H9 (cell line): ENCODE measurements at regions not wholly inside any gene's neighbourhood (a gene's known extent, or its start where the extent isn't known, plus 50 kb on each side); places are given as distances from the start of the nearest gene placed in this dataset.

Experiments used
- DNase-seq: peaks from one replicate; pipeline ENCODE4 v3.0.0-alpha.2; 2017
- H2AFZ ChIP-seq: one replicate; pipeline ENCODE4 v1.6.1; 2013; ENCODE audit warnings: mild to moderate bottlenecking, low read length, control low read depth, moderate library complexity
- H2AK5ac ChIP-seq: 2 replicates; pipeline ENCODE4 v1.6.1; 2013; ENCODE audit warnings: low read length, control low read depth, mixed read lengths; ENCODE audit not compliant: insufficient read length
- H2BK120ac ChIP-seq: one replicate; pipeline ENCODE4 v1.6.1; 2013; ENCODE audit warnings: low read depth, mild to moderate bottlenecking, low read length, control low read depth, inconsistent platforms; ENCODE audit not compliant: poor library complexity, severe bottlenecking
- H2BK12ac ChIP-seq: 2 replicates; pipeline ENCODE4 v1.6.1; 2013; ENCODE audit warnings: low read length, control low read depth, mixed read lengths, low read depth; ENCODE audit not compliant: insufficient read length
- H2BK15ac ChIP-seq: 2 replicates; pipeline ENCODE4 v1.6.1; 2013; ENCODE audit warnings: low read depth, low read length, control low read depth
- H2BK20ac ChIP-seq: one replicate; pipeline ENCODE4 v1.6.1; 2013; ENCODE audit warnings: low read depth, mild to moderate bottlenecking, low read length, control low read depth, inconsistent platforms; ENCODE audit not compliant: poor library complexity, severe bottlenecking
- H2BK5ac ChIP-seq: 2 replicates; pipeline ENCODE4 v1.6.1; 2013; ENCODE audit warnings: low read length, control low read depth, mixed read lengths; ENCODE audit not compliant: insufficient read length
- H3K14ac ChIP-seq: 2 replicates; pipeline ENCODE4 v1.6.1; 2013; ENCODE audit warnings: low read length, control low read depth; ENCODE audit not compliant: insufficient read depth
- H3K18ac ChIP-seq: 2 replicates; pipeline ENCODE4 v1.6.1; 2013; ENCODE audit warnings: low read depth, mild to moderate bottlenecking, mixed read lengths, low read length, control low read depth; ENCODE audit not compliant: insufficient read length
- H3K23ac ChIP-seq: 2 replicates; pipeline ENCODE4 v1.6.1; 2013; ENCODE audit warnings: low read length, control low read depth, mixed read lengths, low read depth; ENCODE audit not compliant: insufficient read length
- H3K23me2 ChIP-seq: 2 replicates; pipeline ENCODE4 v1.6.1; 2013; ENCODE audit warnings: low read depth, mild to moderate bottlenecking, mixed read lengths, low read length, control low read depth; ENCODE audit not compliant: insufficient read length, poor library complexity, severe bottlenecking
- H3K27ac ChIP-seq: 2 replicates; pipeline ENCODE4 v1.5.1; 2013; ENCODE audit warnings: low read length, control low read depth, mixed read lengths, low read depth; ENCODE audit not compliant: insufficient read length
- H3K27me3 ChIP-seq: 2 replicates; pipeline ENCODE4 v1.6.1; 2013; ENCODE audit warnings: low read length, control low read depth, inconsistent platforms; ENCODE audit not compliant: insufficient read depth
- H3K4ac ChIP-seq: 2 replicates; pipeline ENCODE4 v1.6.1; 2013; ENCODE audit warnings: low read depth, mild to moderate bottlenecking, control low read depth, inconsistent platforms, low read length, moderate library complexity
- H3K4me1 ChIP-seq: 2 replicates; pipeline ENCODE4 v1.6.1; 2013; ENCODE audit warnings: low read length, control low read depth, inconsistent platforms; ENCODE audit not compliant: insufficient read depth
- H3K4me2 ChIP-seq: 2 replicates; pipeline ENCODE4 v1.6.1; 2013; ENCODE audit warnings: low read length, control low read depth, mixed read lengths; ENCODE audit not compliant: insufficient read length, insufficient read depth
- H3K56ac ChIP-seq: 2 replicates; pipeline ENCODE4 v1.6.1; 2013; ENCODE audit warnings: low read depth, mild to moderate bottlenecking, mixed read lengths, low read length, control low read depth; ENCODE audit not compliant: insufficient read length
- H3K79me1 ChIP-seq: 2 replicates; pipeline ENCODE4 v1.6.1; 2013; ENCODE audit warnings: low read depth, mild to moderate bottlenecking, moderate library complexity, low read length, control low read depth, inconsistent platforms; ENCODE audit not compliant: insufficient read depth, poor library complexity, severe bottlenecking
- H3K79me2 ChIP-seq: 2 replicates; pipeline ENCODE4 v1.6.1; 2013; ENCODE audit warnings: low read length, control low read depth, inconsistent platforms; ENCODE audit not compliant: insufficient read depth
- H3K9ac ChIP-seq: 2 replicates; pipeline ENCODE4 v1.6.1; 2013; ENCODE audit warnings: low read length, control low read depth, mixed read lengths; ENCODE audit not compliant: insufficient read length; ENCODE audit errors: extremely low read depth
- H3K9me3 ChIP-seq: one replicate; pipeline ENCODE4 v1.6.1; 2013; ENCODE audit warnings: low read depth, low read length, inconsistent platforms; ENCODE audit not compliant: control insufficient read depth
- H3T11ph ChIP-seq: one replicate; pipeline ENCODE4 v1.6.1; 2013; ENCODE audit warnings: mild to moderate bottlenecking, low read length, control low read depth, inconsistent platforms
- H4K20me1 ChIP-seq: one replicate; pipeline ENCODE4 v1.6.1; 2013; ENCODE audit not compliant: control insufficient read depth, insufficient read length, insufficient read depth
- H4K5ac ChIP-seq: 2 replicates; pipeline ENCODE4 v1.6.1; 2013; ENCODE audit warnings: low read depth, mild to moderate bottlenecking, mixed read lengths, low read length, control low read depth; ENCODE audit not compliant: insufficient read length
- H4K8ac ChIP-seq: replicated peaks from 2 replicates; pipeline ENCODE4 v1.6.1; 2013; ENCODE audit warnings: low read length, control low read depth, mixed read lengths, low read depth; ENCODE audit not compliant: insufficient read length
- H4K91ac ChIP-seq: 2 replicates; pipeline ENCODE4 v1.6.1; 2013; ENCODE audit warnings: low read depth, mild to moderate bottlenecking, moderate library complexity, mixed read lengths, low read length, control low read depth; ENCODE audit not compliant: insufficient read length
- H3K27ac Mint-ChIP-seq, 3 experiments: 2 replicates in 2 of 3; 3 replicates in 1 of 3; pipeline ENCODE4 v1.8.0; 2020 to 2021; ENCODE audit warnings: mixed read lengths in 3 of 3, mild to moderate bottlenecking in 1 of 3, moderate library complexity in 1 of 3
- H3K27me3 Mint-ChIP-seq: 2 replicates; pipeline ENCODE4 v1.8.0; 2021; ENCODE audit warnings: low read depth, mild to moderate bottlenecking, moderate library complexity, mixed read lengths
- H3K36me3 Mint-ChIP-seq, 3 experiments: 2 replicates in 2 of 3; 3 replicates in 1 of 3; pipeline ENCODE4 v1.8.0; 2020 to 2021; ENCODE audit warnings: low read depth in 3 of 3, mixed read lengths in 3 of 3; ENCODE audit not compliant: insufficient read depth in 1 of 3
- H3K4me1 Mint-ChIP-seq, 2 experiments: 2 replicates each; pipeline ENCODE4 v1.8.0; 2020; ENCODE audit warnings: mixed read lengths in 2 of 2
- H3K4me3 Mint-ChIP-seq, 2 experiments: 2 replicates in 1 of 2; 3 replicates in 1 of 2; pipeline ENCODE4 v1.8.0; 2020 to 2021; ENCODE audit warnings: mild to moderate bottlenecking in 2 of 2, mixed read lengths in 2 of 2, moderate library complexity in 1 of 2
- H3K9me3 Mint-ChIP-seq, 2 experiments: 2 replicates in 1 of 2; 3 replicates in 1 of 2; pipeline ENCODE4 v1.8.0; 2020; ENCODE audit warnings: mild to moderate bottlenecking in 2 of 2, mixed read lengths in 2 of 2, moderate library complexity in 1 of 2
- WGBS: extraction: QIAGEN DNeasy Blood & Tissue Kit; methylation state at CpG from one replicate; pipeline ENCODE4 v1.1.7; 2013; ENCODE audit warnings: missing lambda C conversion rate, low lambda C conversion rate, mixed read lengths; ENCODE audit not compliant: insufficient read length; ENCODE audit errors: extremely low coverage; 5-methylcytosine and 5-hydroxymethylcytosine counted together
- TF ChIP-seq, protein P1 (sequence below): fragments of 200-600 bp; sonication (generic); conservative IDR thresholded peaks from 3 replicates; pipeline ENCODE4 v1.8.0; 2021; ENCODE audit warnings: antibody characterized with exemption, mild to moderate bottlenecking

DNA sequence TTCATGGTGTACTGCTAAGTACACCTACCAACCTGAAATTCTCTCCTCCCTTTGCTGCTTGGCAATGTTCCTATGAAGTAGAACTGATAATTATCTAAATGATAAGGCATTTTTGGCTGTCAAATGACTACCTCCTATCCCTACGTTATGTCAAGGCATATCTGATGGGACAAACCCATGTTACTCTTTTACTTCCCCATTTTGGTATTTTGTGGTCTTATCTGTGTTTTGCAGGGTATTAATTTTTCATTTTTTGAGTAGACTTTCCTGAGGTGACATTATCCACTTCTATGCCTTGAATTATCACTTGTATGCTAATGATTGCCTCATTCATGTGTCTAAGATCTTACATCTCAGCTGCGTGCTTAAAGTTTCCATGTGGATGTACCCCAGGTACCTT is 499.6 kb upstream of the B3GALT2 start:
- TF ChIP-seq, protein P1, sequence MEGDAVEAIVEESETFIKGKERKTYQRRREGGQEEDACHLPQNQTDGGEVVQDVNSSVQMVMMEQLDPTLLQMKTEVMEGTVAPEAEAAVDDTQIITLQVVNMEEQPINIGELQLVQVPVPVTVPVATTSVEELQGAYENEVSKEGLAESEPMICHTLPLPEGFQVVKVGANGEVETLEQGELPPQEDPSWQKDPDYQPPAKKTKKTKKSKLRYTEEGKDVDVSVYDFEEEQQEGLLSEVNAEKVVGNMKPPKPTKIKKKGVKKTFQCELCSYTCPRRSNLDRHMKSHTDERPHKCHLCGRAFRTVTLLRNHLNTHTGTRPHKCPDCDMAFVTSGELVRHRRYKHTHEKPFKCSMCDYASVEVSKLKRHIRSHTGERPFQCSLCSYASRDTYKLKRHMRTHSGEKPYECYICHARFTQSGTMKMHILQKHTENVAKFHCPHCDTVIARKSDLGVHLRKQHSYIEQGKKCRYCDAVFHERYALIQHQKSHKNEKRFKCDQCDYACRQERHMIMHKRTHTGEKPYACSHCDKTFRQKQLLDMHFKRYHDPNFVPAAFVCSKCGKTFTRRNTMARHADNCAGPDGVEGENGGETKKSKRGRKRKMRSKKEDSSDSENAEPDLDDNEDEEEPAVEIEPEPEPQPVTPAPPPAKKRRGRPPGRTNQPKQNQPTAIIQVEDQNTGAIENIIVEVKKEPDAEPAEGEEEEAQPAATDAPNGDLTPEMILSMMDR: no peak
- Mint-ChIP-seq H3K36me3 (no peaks in the 10 kb centered on the region), H3K27me3 (no peaks in the 10 kb centered on the region; the same call in 1 of the 2 replicates), H3K4me1 (peaks cover under 1 to 2% of the 10 kb centered on the region in 2 experiments), H3K9me3 (no peaks in the 10 kb centered on the region), H3K27ac (no peak overlapping the region), H3K4me3 (no peak overlapping the region)
- no peaks in the 10 kb centered on the region for H3K23me2 ChIP-seq
- no peak overlapping the region for H2AK5ac ChIP-seq
- H4K20me1 ChIP-seq: no peaks in the 10 kb centered on the region
- no peak overlapping the region for H2AFZ ChIP-seq
- H3K27me3 ChIP-seq: no peaks in the 10 kb centered on the region
- H3K4ac ChIP-seq: no peak overlapping the region
- no peak overlapping the region for H3K27ac ChIP-seq
- no peak overlapping the region for H2BK120ac ChIP-seq
- WGBS: no CpG with 5 or more reads among the region's 2 CpGs
- H3K56ac ChIP-seq: no peak overlapping the region
- H3K14ac ChIP-seq: no peak overlapping the region
- no peaks in the 10 kb centered on the region for H3K79me1 ChIP-seq
- H3K4me1 ChIP-seq: no peaks in the 10 kb centered on the region
- no peak for DNase-seq
- no peak overlapping the region for H2BK20ac ChIP-seq
- H2BK15ac ChIP-seq: no peak overlapping the region
- no peaks in the 10 kb centered on the region for H3K9me3 ChIP-seq
- H4K8ac ChIP-seq: no peak overlapping the region
- H2BK5ac ChIP-seq: no peak overlapping the region
- no peak overlapping the region for H2BK12ac ChIP-seq
- H4K5ac ChIP-seq: no peak overlapping the region
- H3K4me2 ChIP-seq: no peak overlapping the region
- no peak overlapping the region for H3T11ph ChIP-seq
- no peak overlapping the region for H3K23ac ChIP-seq
- H3K9ac ChIP-seq: no peak overlapping the region
- H3K79me2 ChIP-seq: peaks cover 2% of the 10 kb centered on the region; the same call in 1 of the 2 replicates
- H4K91ac ChIP-seq: no peak overlapping the region
- H3K18ac ChIP-seq: no peak overlapping the region
